ENCODE measurements at regions not wholly inside any gene's neighbourhood (a gene's known extent, or its start where the extent isn't known, plus 50 kb on each side); places are given as distances from the start of the nearest gene placed in this dataset. TPM values are rescaled to one million over a fixed set of nuclear protein-coding genes. Genes with fewer than 3 reads are reported as not detected.

DNA sequence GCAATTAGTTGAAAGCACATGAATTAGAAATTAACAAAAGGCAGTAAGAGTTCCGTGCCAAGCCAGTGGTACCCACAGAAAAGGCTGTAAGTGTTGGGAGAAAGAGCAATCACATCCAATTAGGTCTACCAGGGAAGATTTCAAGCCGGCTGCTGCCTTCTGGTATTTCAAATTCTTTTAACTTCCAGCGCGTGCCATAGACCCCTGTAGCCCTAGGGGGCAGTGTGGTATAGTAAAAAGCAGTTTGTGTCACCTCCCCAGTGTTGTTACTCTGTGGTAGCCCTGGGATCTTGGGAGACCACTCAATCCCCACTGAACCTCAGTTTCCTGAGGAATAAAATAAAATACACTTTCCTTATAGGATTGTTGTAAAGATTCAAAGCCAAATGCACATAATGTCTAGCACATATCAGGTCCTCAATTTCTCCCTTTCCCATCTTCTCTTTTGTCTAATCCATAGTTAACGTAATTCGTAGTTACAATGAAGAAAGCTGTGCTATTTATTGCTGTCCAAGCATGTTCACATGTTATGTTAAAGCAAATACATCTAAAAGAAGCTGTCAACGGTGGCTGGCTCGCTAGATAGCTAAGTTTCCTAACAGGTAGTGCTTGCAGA, 230.2 kb downstream of the TDRD3 start:
- Histone ChIP-seq H3K79me2 (ENCODE audit: low read depth) (no peaks in the 10 kb centered on the region), H3K36me3 (ENCODE audit: low read depth) (no peaks in the 10 kb centered on the region), H3K9me2 (ENCODE audit: insufficient read depth) (no peaks in the 10 kb centered on the region), H2AFZ (no peak overlapping the region), H3K4me2 (no peak overlapping the region), H3K4me3 (no peak overlapping the region), H3K4me1 (replicated peaks; ENCODE audit: insufficient read depth) (no peaks in the 10 kb centered on the region), H4K20me1 (ENCODE audit: insufficient read depth) (no peaks in the 10 kb centered on the region), H3F3A (ENCODE audit: insufficient read depth, low read depth) (no peaks in the 10 kb centered on the region), H3K27me3 (ENCODE audit: insufficient read depth, low read depth) (peaks cover 3% of the 10 kb centered on the region; the same call in 1 of the 2 replicates), H3K27ac (no peak overlapping the region), H3K9me3 (ENCODE audit: insufficient read depth, low read depth) (no peaks in the 10 kb centered on the region)
- POLR2A ChIA-PET (ENCODE audit: unreplicated experiment) = no interaction called here
- no peak for TF ChIP-seq EZH2 (IDR thresholded peaks at IDR 0.05; ENCODE audit: low read depth)
- TF ChIP-seq, protein P1, sequence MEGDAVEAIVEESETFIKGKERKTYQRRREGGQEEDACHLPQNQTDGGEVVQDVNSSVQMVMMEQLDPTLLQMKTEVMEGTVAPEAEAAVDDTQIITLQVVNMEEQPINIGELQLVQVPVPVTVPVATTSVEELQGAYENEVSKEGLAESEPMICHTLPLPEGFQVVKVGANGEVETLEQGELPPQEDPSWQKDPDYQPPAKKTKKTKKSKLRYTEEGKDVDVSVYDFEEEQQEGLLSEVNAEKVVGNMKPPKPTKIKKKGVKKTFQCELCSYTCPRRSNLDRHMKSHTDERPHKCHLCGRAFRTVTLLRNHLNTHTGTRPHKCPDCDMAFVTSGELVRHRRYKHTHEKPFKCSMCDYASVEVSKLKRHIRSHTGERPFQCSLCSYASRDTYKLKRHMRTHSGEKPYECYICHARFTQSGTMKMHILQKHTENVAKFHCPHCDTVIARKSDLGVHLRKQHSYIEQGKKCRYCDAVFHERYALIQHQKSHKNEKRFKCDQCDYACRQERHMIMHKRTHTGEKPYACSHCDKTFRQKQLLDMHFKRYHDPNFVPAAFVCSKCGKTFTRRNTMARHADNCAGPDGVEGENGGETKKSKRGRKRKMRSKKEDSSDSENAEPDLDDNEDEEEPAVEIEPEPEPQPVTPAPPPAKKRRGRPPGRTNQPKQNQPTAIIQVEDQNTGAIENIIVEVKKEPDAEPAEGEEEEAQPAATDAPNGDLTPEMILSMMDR (conservative IDR thresholded peaks at IDR 0.05) = peak; percentile 70
- intact Hi-C loops (cut with micrococcal nuclease; ENCODE audit: unreplicated experiment) = no loop called here
- no TSS peak for BruUV-seq (replicated peaks)
- DNase-seq = peak in 1 of 2 experiments; percentile 9
- CTCF ChIA-PET = no interaction called here

Small RNA genes lying in the stretch of these regions (microRNA-seq; reads per million reads assigned to microRNA genes)
- gene MIR3169 (ENCODE audit: borderline number of aligned reads, borderline replicate concordance) = not detected
